ENCODE measurements at regions not wholly inside any gene's neighbourhood (a gene's known extent, or its start where the extent isn't known, plus 50 kb on each side); places are given as distances from the start of the nearest gene placed in this dataset.

GRCh38 chr1:200354243-200354642 is 55.6 kb downstream of the ZNF281 start:
- no peak for ATAC-seq (ENCODE audit: low FRiP score)
- no peaks in the 10 kb centered on the region for H3K27me3 ChIP-seq (ENCODE audit: control insufficient read depth in 1 of 2, insufficient read depth in 2 of 2, low read length in 1 of 2)
- WGBS, 2 donors = 86 to 93% methylated on average over 2 of the region's 2 CpGs
- H3K4me3 ChIP-seq (ENCODE audit: low read length in 2 of 2) = no peak overlapping the region
- no peaks in the 10 kb centered on the region for H3K9me3 ChIP-seq (ENCODE audit: control insufficient read depth, low read length)
- intact Hi-C loops (cut with DNase I) = no loop called here
- H3K27ac ChIP-seq (ENCODE audit: low read depth in 1 of 2, low read length in 2 of 2) = no peak overlapping the region
- no peaks in the 10 kb centered on the region for H3K36me3 ChIP-seq (ENCODE audit: control insufficient read depth in 1 of 2, insufficient read depth in 2 of 2, low read length in 1 of 2)
- no peaks in the 10 kb centered on the region for H3K4me1 ChIP-seq (ENCODE audit: control insufficient read depth in 1 of 2, insufficient read depth in 2 of 2, low read length in 2 of 2)
- no peak for DNase-seq

DNA sequence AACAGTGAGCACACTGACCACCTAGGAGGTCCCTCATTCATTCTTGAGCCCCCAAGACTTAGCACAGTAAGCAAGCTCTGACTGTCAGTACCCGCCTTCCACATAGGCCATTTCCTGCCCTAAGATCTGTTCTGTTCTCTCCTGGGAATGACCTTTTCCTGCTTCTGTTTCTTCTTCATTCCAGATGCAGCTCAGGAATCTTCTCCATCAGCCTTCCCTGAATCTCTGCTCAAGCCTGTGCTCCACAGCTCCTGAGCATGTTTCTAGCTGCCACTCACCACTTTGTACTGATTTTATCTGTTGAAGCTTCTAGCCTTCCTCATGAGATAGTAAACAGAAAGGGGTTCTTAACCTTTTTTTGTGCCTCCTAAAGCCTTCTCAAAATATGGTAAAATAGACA is 56.6 kb downstream of the ZNF281 start:
- Histone ChIP-seq H3K4me1 (ENCODE audit: control insufficient read depth in 1 of 2, insufficient read depth in 2 of 2, low read length in 2 of 2) (no peaks in the 10 kb centered on the region), H3K36me3 (ENCODE audit: control insufficient read depth in 1 of 2, insufficient read depth in 2 of 2, low read length in 1 of 2) (no peaks in the 10 kb centered on the region), H3K9me3 (ENCODE audit: control insufficient read depth, low read length) (no peaks in the 10 kb centered on the region), H3K27ac (ENCODE audit: low read depth in 1 of 2, low read length in 2 of 2) (no peak overlapping the region), H3K27me3 (ENCODE audit: control insufficient read depth in 1 of 2, insufficient read depth in 2 of 2, low read length in 1 of 2) (no peaks in the 10 kb centered on the region), H3K4me3 (ENCODE audit: low read length in 2 of 2) (no peak overlapping the region)
- intact Hi-C loops (cut with DNase I) = no loop called here
- DNase-seq (no peak), ATAC-seq (ENCODE audit: low FRiP score) (no peak)
- WGBS, 2 donors = 95 to 100% methylated on average over 1 of the region's 1 CpG

DNA sequence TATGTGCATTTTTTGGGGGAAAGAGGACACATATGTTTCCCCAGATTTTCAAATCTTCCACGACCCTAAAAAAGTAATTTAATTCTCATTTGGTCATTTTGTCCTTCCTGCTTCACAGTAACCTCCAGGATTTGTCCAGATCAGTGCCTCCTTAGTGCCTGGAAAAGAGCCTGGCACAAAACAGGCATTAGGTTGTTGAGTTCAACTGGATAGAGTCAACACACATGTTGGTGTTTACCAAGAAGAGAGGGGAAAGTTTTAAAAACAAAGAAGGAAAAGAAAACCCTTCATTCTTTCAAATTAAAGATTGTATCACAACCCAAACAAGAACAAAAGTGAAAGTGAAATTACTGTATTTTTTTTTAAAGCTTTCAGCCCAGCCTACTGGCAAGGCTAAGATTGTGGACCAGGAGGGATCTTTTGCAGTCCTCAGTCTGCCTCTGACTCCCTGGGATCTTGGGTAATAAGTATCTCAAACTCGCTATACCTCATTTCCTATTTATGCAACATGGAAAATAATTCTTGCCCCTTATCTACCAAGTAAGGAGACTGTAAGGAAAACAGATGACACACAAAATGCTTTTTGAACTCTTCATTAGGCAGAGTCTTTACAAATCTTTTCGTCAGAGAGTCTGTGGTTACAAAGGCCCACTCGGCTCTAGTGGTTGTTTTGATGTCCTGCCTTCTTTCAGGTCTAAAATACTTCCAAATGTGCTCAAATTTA is 57.8 kb downstream of the ZNF281 start:
- Histone ChIP-seq H3K27me3 (ENCODE audit: control insufficient read depth in 1 of 2, insufficient read depth in 2 of 2, low read length in 1 of 2) (no peaks in the 10 kb centered on the region), H3K4me1 (ENCODE audit: control insufficient read depth in 1 of 2, insufficient read depth in 2 of 2, low read length in 2 of 2) (no peaks in the 10 kb centered on the region), H3K4me3 (ENCODE audit: low read length in 2 of 2) (no peak overlapping the region), H3K27ac (ENCODE audit: low read depth in 1 of 2, low read length in 2 of 2) (no peak overlapping the region), H3K36me3 (ENCODE audit: control insufficient read depth in 1 of 2, insufficient read depth in 2 of 2, low read length in 1 of 2) (no peaks in the 10 kb centered on the region), H3K9me3 (ENCODE audit: control insufficient read depth, low read length) (no peaks in the 10 kb centered on the region)
- DNase-seq (no peak), ATAC-seq (ENCODE audit: low FRiP score) (peak; percentile 38)
- intact Hi-C loops (cut with DNase I) = no loop called here
- WGBS, 2 donors = 24 to 27% methylated on average over 4 of the region's 4 CpGs

DNA sequence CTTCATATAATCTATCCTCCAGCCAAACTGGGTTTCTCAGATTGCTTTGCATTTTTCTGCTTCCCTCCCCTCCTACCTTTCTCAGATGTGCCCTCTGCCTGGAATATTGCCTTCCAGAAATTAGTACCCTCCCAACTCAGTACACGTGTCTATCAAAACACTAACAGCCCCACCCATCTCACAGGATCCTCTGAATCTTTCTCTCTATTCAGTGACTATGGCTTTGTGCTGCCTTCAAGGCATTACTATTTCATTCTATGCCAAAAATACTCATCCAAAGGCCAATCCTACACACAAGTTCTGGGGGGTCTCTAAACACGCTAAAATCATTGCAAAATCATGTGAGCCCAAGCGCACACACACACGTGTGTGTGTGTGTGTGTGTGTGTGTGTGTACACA is 58.4 kb downstream of the ZNF281 start:
- no peak for DNase-seq
- no peaks in the 10 kb centered on the region for H3K4me1 ChIP-seq (ENCODE audit: control insufficient read depth in 1 of 2, insufficient read depth in 2 of 2, low read length in 2 of 2)
- ATAC-seq (ENCODE audit: low FRiP score) = no peak
- no peaks in the 10 kb centered on the region for H3K9me3 ChIP-seq (ENCODE audit: control insufficient read depth, low read length)
- H3K27ac ChIP-seq (ENCODE audit: low read depth in 1 of 2, low read length in 2 of 2) = no peak overlapping the region
- WGBS, 2 donors = 81% methylated on average over 4 of the region's 4 CpGs
- no peaks in the 10 kb centered on the region for H3K27me3 ChIP-seq (ENCODE audit: control insufficient read depth in 1 of 2, insufficient read depth in 2 of 2, low read length in 1 of 2)
- no peaks in the 10 kb centered on the region for H3K36me3 ChIP-seq (ENCODE audit: control insufficient read depth in 1 of 2, insufficient read depth in 2 of 2, low read length in 1 of 2)
- no peak overlapping the region for H3K4me3 ChIP-seq (ENCODE audit: low read length in 2 of 2)
- intact Hi-C loops (cut with DNase I) = no loop called here

DNA sequence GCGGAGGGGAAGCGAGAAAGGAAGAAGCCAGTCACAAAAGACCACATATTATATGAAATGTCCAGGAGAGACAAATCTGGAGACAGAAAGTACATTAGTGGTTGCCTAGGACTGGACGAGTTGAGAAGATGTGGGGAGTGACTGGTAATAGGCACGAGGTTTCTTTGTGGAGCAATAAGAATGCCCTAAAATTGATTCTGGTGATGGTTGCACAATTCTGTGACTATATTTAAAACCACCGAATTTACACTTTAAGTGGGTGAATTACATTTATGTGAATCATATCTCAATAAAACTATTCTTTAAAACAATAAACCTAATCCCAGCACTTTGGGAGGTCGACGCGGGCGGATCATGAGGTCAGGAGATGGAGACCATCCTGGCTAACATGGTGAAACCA is 63.1 kb downstream of the ZNF281 start:
- no peaks in the 10 kb centered on the region for H3K36me3 ChIP-seq (ENCODE audit: control insufficient read depth in 1 of 2, insufficient read depth in 2 of 2, low read length in 1 of 2)
- ATAC-seq (ENCODE audit: low FRiP score) = no peak
- H3K9me3 ChIP-seq (ENCODE audit: control insufficient read depth, low read length) = no peaks in the 10 kb centered on the region
- intact Hi-C loops (cut with DNase I) = no loop called here
- H3K27me3 ChIP-seq (ENCODE audit: control insufficient read depth in 1 of 2, insufficient read depth in 2 of 2, low read length in 1 of 2) = no peaks in the 10 kb centered on the region
- H3K4me3 ChIP-seq (ENCODE audit: low read length in 2 of 2) = no peak overlapping the region
- DNase-seq = no peak
- H3K27ac ChIP-seq (ENCODE audit: low read depth in 1 of 2, low read length in 2 of 2) = no peak overlapping the region
- H3K4me1 ChIP-seq (ENCODE audit: control insufficient read depth in 1 of 2, insufficient read depth in 2 of 2, low read length in 2 of 2) = no peaks in the 10 kb centered on the region
- WGBS, 2 donors = 90% methylated on average over 9 of the region's 9 CpGs

GRCh38 chr1:200345520-200345919 is 64.3 kb downstream of the ZNF281 start:
- intact Hi-C loops (cut with DNase I) = no loop called here
- WGBS, 2 donors = 65 to 75% methylated on average over 4 of the region's 4 CpGs

DNA sequence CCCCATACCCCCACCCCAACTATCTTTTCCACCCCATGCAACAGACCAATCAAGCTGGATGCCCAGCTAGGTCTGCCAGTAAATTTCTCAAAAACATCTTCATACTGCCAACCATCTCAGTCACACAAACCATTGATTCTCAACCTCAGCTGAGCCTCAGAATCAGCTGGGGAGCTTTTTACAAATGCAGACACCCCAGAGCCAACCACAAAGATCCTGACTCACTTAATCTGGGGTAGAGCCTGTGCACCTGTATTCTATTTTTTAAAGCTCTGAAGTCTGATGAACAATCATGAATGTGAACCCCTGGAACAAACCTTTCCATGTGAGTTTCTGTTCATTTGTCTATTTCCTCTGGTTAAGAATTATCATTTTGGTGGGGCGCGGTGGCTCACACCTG is 66.0 kb downstream of the ZNF281 start:
- Histone ChIP-seq H3K27me3 (ENCODE audit: control insufficient read depth in 1 of 2, insufficient read depth in 2 of 2, low read length in 1 of 2) (no peaks in the 10 kb centered on the region), H3K36me3 (ENCODE audit: control insufficient read depth in 1 of 2, insufficient read depth in 2 of 2, low read length in 1 of 2) (no peaks in the 10 kb centered on the region), H3K9me3 (ENCODE audit: control insufficient read depth, low read length) (no peaks in the 10 kb centered on the region), H3K4me3 (ENCODE audit: low read length in 2 of 2) (no peak overlapping the region), H3K27ac (ENCODE audit: low read depth in 1 of 2, low read length in 2 of 2) (no peak overlapping the region), H3K4me1 (ENCODE audit: control insufficient read depth in 1 of 2, insufficient read depth in 2 of 2, low read length in 2 of 2) (no peaks in the 10 kb centered on the region)
- WGBS, 2 donors = 97 to 98% methylated on average over 2 of the region's 2 CpGs
- ATAC-seq (ENCODE audit: low FRiP score) (no peak), DNase-seq (no peak)
- intact Hi-C loops (cut with DNase I) = no loop called here

More at GRCh38 chr1:200345520-200345919, 64.3 kb downstream of the ZNF281 start:
- no peaks in the 10 kb centered on the region for H3K9me3 ChIP-seq (ENCODE audit: control insufficient read depth, low read length)
- H3K27me3 ChIP-seq (ENCODE audit: control insufficient read depth in 1 of 2, insufficient read depth in 2 of 2, low read length in 1 of 2) = no peaks in the 10 kb centered on the region
- DNase-seq = no peak
- ATAC-seq (ENCODE audit: low FRiP score) = no peak
- no peak overlapping the region for H3K27ac ChIP-seq (ENCODE audit: low read depth in 1 of 2, low read length in 2 of 2)
- H3K4me1 ChIP-seq (ENCODE audit: control insufficient read depth in 1 of 2, insufficient read depth in 2 of 2, low read length in 2 of 2) = no peaks in the 10 kb centered on the region
- H3K4me3 ChIP-seq (ENCODE audit: low read length in 2 of 2) = no peak overlapping the region
- H3K36me3 ChIP-seq (ENCODE audit: control insufficient read depth in 1 of 2, insufficient read depth in 2 of 2, low read length in 1 of 2) = no peaks in the 10 kb centered on the region

DNA sequence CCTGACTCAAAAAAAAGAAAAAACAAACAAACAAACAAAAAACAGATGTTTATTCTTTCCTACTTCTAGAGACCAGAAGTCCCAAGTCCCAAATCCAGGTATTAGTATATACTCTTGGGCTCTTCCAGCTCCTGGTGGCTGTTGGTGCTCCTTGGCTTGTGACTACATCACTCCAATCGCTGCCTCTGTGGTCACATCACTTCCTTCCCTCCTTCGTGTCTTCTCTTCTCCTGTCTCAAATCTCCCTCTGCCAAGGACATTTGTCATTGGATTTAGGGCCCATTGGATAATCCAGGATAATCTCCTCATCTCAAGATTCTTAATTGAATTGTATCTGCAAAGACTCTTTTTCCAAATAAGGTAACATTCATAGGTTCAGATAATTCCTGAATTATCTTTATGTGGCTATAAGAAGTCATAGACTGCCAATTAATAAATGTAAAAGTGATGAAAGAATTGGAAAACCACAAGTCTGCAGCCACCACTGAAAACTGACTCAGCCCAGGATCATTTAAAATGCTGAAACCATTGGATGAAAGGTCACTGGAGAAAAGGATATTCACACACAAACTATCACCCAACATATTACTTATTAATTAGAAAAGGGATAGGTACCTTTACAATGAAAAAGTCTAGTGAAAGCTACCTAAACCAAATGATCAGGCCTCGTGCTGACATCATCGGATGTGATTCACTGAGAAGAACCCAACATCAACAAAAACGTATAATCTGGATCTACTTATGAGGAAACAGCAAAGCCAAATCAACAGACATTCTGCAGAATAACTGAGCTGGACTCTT is 67.1 kb downstream of the ZNF281 start:
- intact Hi-C loops (cut with DNase I) = no loop called here
- no peak for ATAC-seq (ENCODE audit: low FRiP score)
- no peak overlapping the region for H3K27ac ChIP-seq (ENCODE audit: low read depth in 1 of 2, low read length in 2 of 2)
- DNase-seq = no peak
- H3K36me3 ChIP-seq (ENCODE audit: control insufficient read depth in 1 of 2, insufficient read depth in 2 of 2, low read length in 1 of 2) = no peaks in the 10 kb centered on the region
- H3K27me3 ChIP-seq (ENCODE audit: control insufficient read depth in 1 of 2, insufficient read depth in 2 of 2, low read length in 1 of 2) = no peaks in the 10 kb centered on the region
- WGBS, 2 donors = 79 to 82% methylated on average over 5 of the region's 5 CpGs
- no peaks in the 10 kb centered on the region for H3K4me1 ChIP-seq (ENCODE audit: control insufficient read depth in 1 of 2, insufficient read depth in 2 of 2, low read length in 2 of 2)
- no peak overlapping the region for H3K4me3 ChIP-seq (ENCODE audit: low read length in 2 of 2)
- no peaks in the 10 kb centered on the region for H3K9me3 ChIP-seq (ENCODE audit: control insufficient read depth, low read length)

DNA sequence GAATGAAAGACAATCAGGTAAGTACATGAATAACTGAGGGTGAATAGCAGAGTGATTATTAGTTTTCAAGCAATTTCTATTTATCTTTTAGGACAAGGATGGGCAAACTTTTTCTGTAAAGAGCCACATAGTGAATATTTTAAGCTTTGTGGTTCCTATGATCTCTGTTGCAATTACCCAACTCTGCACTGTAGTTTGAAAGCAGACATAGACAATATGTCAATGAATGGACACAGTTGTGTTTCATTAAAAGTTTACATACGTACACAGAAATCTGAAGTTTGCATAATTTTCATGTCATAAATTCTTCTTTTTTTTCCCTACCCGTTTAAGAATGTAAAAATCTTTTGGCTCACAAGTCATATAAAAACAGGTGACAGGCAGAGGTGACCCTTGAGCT is 71.4 kb downstream of the ZNF281 start:
- DNase-seq (no peak), ATAC-seq (ENCODE audit: low FRiP score) (no peak)
- intact Hi-C loops (cut with DNase I) = no loop called here
- no peaks in the 10 kb centered on the region for H3K27me3 ChIP-seq (ENCODE audit: control insufficient read depth in 1 of 2, insufficient read depth in 2 of 2, low read length in 1 of 2)
- no peak overlapping the region for H3K27ac ChIP-seq (ENCODE audit: low read depth in 1 of 2, low read length in 2 of 2)
- H3K4me3 ChIP-seq (ENCODE audit: low read length in 2 of 2) = no peak overlapping the region
- no peaks in the 10 kb centered on the region for H3K9me3 ChIP-seq (ENCODE audit: control insufficient read depth, low read length)
- H3K4me1 ChIP-seq (ENCODE audit: control insufficient read depth in 1 of 2, insufficient read depth in 2 of 2, low read length in 2 of 2) = no peaks in the 10 kb centered on the region
- no peaks in the 10 kb centered on the region for H3K36me3 ChIP-seq (ENCODE audit: control insufficient read depth in 1 of 2, insufficient read depth in 2 of 2, low read length in 1 of 2)
- WGBS, 2 donors = 58 to 59% methylated on average over 2 of the region's 2 CpGs

Data from aorta (tissue), 5 donors.